ENCODE measurements at regions not wholly inside any gene's neighbourhood (a gene's known extent, or its start where the extent isn't known, plus 50 kb on each side); places are given as distances from the start of the nearest gene placed in this dataset.

- peaks cover 0 to 3% of the 10 kb centered on the region in 2 donors for H3K4me1 ChIP-seq
- TF ChIP-seq, protein P1, sequence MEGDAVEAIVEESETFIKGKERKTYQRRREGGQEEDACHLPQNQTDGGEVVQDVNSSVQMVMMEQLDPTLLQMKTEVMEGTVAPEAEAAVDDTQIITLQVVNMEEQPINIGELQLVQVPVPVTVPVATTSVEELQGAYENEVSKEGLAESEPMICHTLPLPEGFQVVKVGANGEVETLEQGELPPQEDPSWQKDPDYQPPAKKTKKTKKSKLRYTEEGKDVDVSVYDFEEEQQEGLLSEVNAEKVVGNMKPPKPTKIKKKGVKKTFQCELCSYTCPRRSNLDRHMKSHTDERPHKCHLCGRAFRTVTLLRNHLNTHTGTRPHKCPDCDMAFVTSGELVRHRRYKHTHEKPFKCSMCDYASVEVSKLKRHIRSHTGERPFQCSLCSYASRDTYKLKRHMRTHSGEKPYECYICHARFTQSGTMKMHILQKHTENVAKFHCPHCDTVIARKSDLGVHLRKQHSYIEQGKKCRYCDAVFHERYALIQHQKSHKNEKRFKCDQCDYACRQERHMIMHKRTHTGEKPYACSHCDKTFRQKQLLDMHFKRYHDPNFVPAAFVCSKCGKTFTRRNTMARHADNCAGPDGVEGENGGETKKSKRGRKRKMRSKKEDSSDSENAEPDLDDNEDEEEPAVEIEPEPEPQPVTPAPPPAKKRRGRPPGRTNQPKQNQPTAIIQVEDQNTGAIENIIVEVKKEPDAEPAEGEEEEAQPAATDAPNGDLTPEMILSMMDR (IDR thresholded peaks at IDR 0.05 in 4 of 5, conservative IDR thresholded peaks at IDR 0.05 in 1 of 5), result no peak
- no peak for TF ChIP-seq POLR2A (IDR thresholded peaks at IDR 0.05)
- H3K9me3 ChIP-seq, result peaks cover 0 to 4% (median 0%) of the 10 kb centered on the region in 3 donors
- DNase-seq, result no peak
- ATAC-seq, result no peak
- H3K36me3 ChIP-seq, result no peaks in the 10 kb centered on the region
- intact Hi-C loops (cut with DNase I; ENCODE audit: low total_unique reads) (no loop called here), in situ Hi-C loops (cut with MboI; ENCODE audit: low sequenced_read_pairs in 4 of 4) (no loop called here)
- H3K27me3 ChIP-seq, result no peaks in the 10 kb centered on the region
- H3K27ac ChIP-seq, result no peak overlapping the region
- H3K4me3 ChIP-seq, result no peak overlapping the region
Measured at GRCh38 chr9:78805771-78806170, 508.8 kb downstream of the PSAT1 start.

GRCh38 chr9:78806492-78807160 is 509.7 kb downstream of the PSAT1 start:
- Histone ChIP-seq H3K36me3 (no peaks in the 10 kb centered on the region), H3K9me3 (peaks cover 0 to 4% (median 0%) of the 10 kb centered on the region in 3 donors), H3K27me3 (no peaks in the 10 kb centered on the region), H3K27ac (no peak overlapping the region), H3K4me3 (no peak overlapping the region), H3K4me1 (peaks cover 0 to 3% of the 10 kb centered on the region in 2 donors)
- in situ Hi-C loops (cut with MboI; ENCODE audit: low sequenced_read_pairs in 4 of 4), result no loop called here
- ATAC-seq (no peak), DNase-seq (no peak)
- TF ChIP-seq, protein P1 (IDR thresholded peaks at IDR 0.05 in 4 of 5, conservative IDR thresholded peaks at IDR 0.05 in 1 of 5), result no peak
- TF ChIP-seq POLR2A (IDR thresholded peaks at IDR 0.05), result no peak
- intact Hi-C loops (cut with DNase I; ENCODE audit: low total_unique reads), result no loop called here

GRCh38 chr9:78807286-78807685 is 510.4 kb downstream of the PSAT1 start:
- peaks cover 0 to 4% (median 0%) of the 10 kb centered on the region in 3 donors for H3K9me3 ChIP-seq
- no peak for DNase-seq
- no peaks in the 10 kb centered on the region for H3K36me3 ChIP-seq
- TF ChIP-seq POLR2A (IDR thresholded peaks at IDR 0.05), result no peak
- TF ChIP-seq, protein P1 (IDR thresholded peaks at IDR 0.05 in 4 of 5, conservative IDR thresholded peaks at IDR 0.05 in 1 of 5), result no peak
- no peak overlapping the region for H3K4me3 ChIP-seq
- in situ Hi-C loops (cut with MboI; ENCODE audit: low sequenced_read_pairs in 4 of 4) (no loop called here), intact Hi-C loops (cut with DNase I; ENCODE audit: low total_unique reads) (no loop called here)
- peaks cover 0 to 3% of the 10 kb centered on the region in 2 donors for H3K4me1 ChIP-seq
- no peak for ATAC-seq
- H3K27ac ChIP-seq, result no peak overlapping the region
- no peaks in the 10 kb centered on the region for H3K27me3 ChIP-seq

- in situ Hi-C loops (cut with MboI; ENCODE audit: low sequenced_read_pairs in 4 of 4) (no loop called here), intact Hi-C loops (cut with DNase I; ENCODE audit: low total_unique reads) (no loop called here)
- Histone ChIP-seq H3K4me1 (peaks cover 0 to 3% of the 10 kb centered on the region in 2 donors), H3K4me3 (no peak overlapping the region), H3K9me3 (peaks cover 0 to under 1% (median 0%) of the 10 kb centered on the region in 3 donors), H3K27me3 (no peaks in the 10 kb centered on the region), H3K36me3 (no peaks in the 10 kb centered on the region), H3K27ac (no peak overlapping the region)
- TF ChIP-seq POLR2A (IDR thresholded peaks at IDR 0.05), result no peak
- TF ChIP-seq, protein P1 (IDR thresholded peaks at IDR 0.05 in 4 of 5, conservative IDR thresholded peaks at IDR 0.05 in 1 of 5), result no peak
- ATAC-seq, result no peak
- DNase-seq, result no peak
Measured at GRCh38 chr9:78808048-78808447, 511.1 kb downstream of the PSAT1 start.

All from gastrocnemius medialis (tissue), 4 donors.